MM.1S (cell line): ENCODE measurements at regions not wholly inside any gene's neighbourhood (a gene's known extent, or its start where the extent isn't known, plus 50 kb on each side); places are given as distances from the start of the nearest gene placed in this dataset.

ENCODE experiments used
- DNase-seq: peaks from one replicate; pipeline ENCODE4 v3.0.0-alpha.2; 2015
- H2AFZ ChIP-seq: fragments of 300-600 bp; sonication (generic); 2 replicates; pipeline ENCODE4 v1.6.0; 2016; ENCODE audit warnings: antibody characterized with exemption, low read length
- H3F3A ChIP-seq: fragments of 300-600 bp; sonication (generic); 2 replicates; pipeline ENCODE4 v1.6.1; 2016; ENCODE audit warnings: mild to moderate bottlenecking, antibody characterized with exemption, low read length, moderate library complexity, mixed read lengths; ENCODE audit not compliant: insufficient read depth
- H3K27ac ChIP-seq: fragments of 300-600 bp; sonication (generic); 2 replicates; pipeline ENCODE4 v1.5.1; 2016; ENCODE audit warnings: mild to moderate bottlenecking, low read length
- H3K27me3 ChIP-seq: fragments of 300-600 bp; sonication (generic); replicated peaks from 2 replicates; pipeline ENCODE4 v1.6.0; 2016; ENCODE audit warnings: low read length; ENCODE audit not compliant: insufficient read depth
- H3K36me3 ChIP-seq: fragments of 300-600 bp; sonication (generic); replicated peaks from 2 replicates; pipeline ENCODE4 v1.6.1; 2016; ENCODE audit warnings: mild to moderate bottlenecking, low read length, mixed read lengths; ENCODE audit not compliant: insufficient read depth
- H3K4me1 ChIP-seq: fragments of 300-600 bp; sonication (generic); 2 replicates; pipeline ENCODE4 v1.6.1; 2016; ENCODE audit warnings: low read length, mixed read lengths
- H3K4me2 ChIP-seq: fragments of 300-600 bp; sonication (generic); 2 replicates; pipeline ENCODE4 v1.6.0; 2016; ENCODE audit warnings: low read depth, low read length
- H3K4me3 ChIP-seq: fragments of 300-600 bp; sonication (generic); 2 replicates; pipeline ENCODE4 v1.5.1; 2016; ENCODE audit warnings: low read length, mixed read lengths
- H3K79me2 ChIP-seq: fragments of 300-600 bp; sonication (generic); 2 replicates; pipeline ENCODE4 v1.6.1; 2016; ENCODE audit warnings: mixed run types, low read length, mixed read lengths
- H3K9ac ChIP-seq: fragments of 300-600 bp; sonication (generic); 2 replicates; pipeline ENCODE4 v1.6.1; 2016; ENCODE audit warnings: low read length, mixed read lengths
- H3K9me2 ChIP-seq: fragments of 300-600 bp; sonication (generic); replicated peaks from 2 replicates; pipeline ENCODE4 v1.6.1; 2016; ENCODE audit warnings: mild to moderate bottlenecking, low read length, mixed read lengths; ENCODE audit not compliant: insufficient read depth
- H3K9me3 ChIP-seq: fragments of 300-600 bp; sonication (generic); replicated peaks from 2 replicates; pipeline ENCODE4 v1.6.1; 2016; ENCODE audit warnings: mild to moderate bottlenecking, low read length, mixed read lengths; ENCODE audit not compliant: insufficient read depth
- H4K20me1 ChIP-seq: fragments of 300-600 bp; sonication (generic); 2 replicates; pipeline ENCODE4 v1.6.1; 2016; ENCODE audit warnings: mild to moderate bottlenecking, low read length, moderate library complexity, mixed read lengths; ENCODE audit not compliant: insufficient read depth
- EZH2 ChIP-seq: fragments of 300-600 bp; sonication (generic); optimal IDR thresholded peaks from 2 replicates; pipeline ENCODE3; 2017; ENCODE audit warnings: low read depth, mild to moderate bottlenecking, antibody characterized with exemption, low read length, mixed read lengths
- EZH2phosphoT487 ChIP-seq: fragments of 300-600 bp; sonication (generic); IDR thresholded peaks from 2 replicates; pipeline ENCODE4 v1.6.1; 2018; ENCODE audit warnings: antibody characterized with exemption, low read length
- TF ChIP-seq, protein P1 (sequence below): fragments of 300-600 bp; sonication (generic); IDR thresholded peaks from 2 replicates; pipeline ENCODE4 v1.5.1; 2016; ENCODE audit warnings: antibody characterized with exemption, low read length, mixed read lengths

DNA sequence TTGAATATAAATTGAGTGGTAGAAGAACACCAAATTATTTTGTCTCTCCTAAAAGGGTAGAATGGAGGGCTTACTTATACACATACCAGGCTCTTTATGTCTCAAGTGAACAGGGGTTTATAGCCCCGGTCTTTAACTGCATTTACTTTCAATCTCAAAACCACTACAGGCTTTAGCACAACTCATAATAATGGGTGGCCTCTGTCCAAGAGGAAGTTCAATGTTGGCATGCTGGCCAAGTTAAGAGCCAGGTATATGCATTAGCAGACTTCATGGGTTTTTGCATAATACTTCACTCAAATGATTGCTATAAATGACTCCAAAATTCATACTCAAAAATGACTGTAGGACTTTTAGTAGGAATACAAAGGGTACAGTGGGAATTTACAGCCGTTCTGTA is 118.5 kb upstream of the OTUD4 start:
- Histone ChIP-seq H4K20me1 (no peaks in the 10 kb centered on the region), H3K9ac (no peak overlapping the region), H2AFZ (no peak overlapping the region), H3K79me2 (no peaks in the 10 kb centered on the region), H3K36me3 (no peaks in the 10 kb centered on the region), H3K9me3 (no peaks in the 10 kb centered on the region), H3K27me3 (no peaks in the 10 kb centered on the region), H3F3A (no peaks in the 10 kb centered on the region), H3K4me2 (no peak overlapping the region), H3K4me1 (no peaks in the 10 kb centered on the region), H3K27ac (no peak overlapping the region), H3K4me3 (no peak overlapping the region), H3K9me2 (no peaks in the 10 kb centered on the region)
- DNase-seq: peak; percentile 37
- TF ChIP-seq EZH2 (no peak), EZH2phosphoT487 (no peak)
- TF ChIP-seq, protein P1, sequence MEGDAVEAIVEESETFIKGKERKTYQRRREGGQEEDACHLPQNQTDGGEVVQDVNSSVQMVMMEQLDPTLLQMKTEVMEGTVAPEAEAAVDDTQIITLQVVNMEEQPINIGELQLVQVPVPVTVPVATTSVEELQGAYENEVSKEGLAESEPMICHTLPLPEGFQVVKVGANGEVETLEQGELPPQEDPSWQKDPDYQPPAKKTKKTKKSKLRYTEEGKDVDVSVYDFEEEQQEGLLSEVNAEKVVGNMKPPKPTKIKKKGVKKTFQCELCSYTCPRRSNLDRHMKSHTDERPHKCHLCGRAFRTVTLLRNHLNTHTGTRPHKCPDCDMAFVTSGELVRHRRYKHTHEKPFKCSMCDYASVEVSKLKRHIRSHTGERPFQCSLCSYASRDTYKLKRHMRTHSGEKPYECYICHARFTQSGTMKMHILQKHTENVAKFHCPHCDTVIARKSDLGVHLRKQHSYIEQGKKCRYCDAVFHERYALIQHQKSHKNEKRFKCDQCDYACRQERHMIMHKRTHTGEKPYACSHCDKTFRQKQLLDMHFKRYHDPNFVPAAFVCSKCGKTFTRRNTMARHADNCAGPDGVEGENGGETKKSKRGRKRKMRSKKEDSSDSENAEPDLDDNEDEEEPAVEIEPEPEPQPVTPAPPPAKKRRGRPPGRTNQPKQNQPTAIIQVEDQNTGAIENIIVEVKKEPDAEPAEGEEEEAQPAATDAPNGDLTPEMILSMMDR: no peak

DNA sequence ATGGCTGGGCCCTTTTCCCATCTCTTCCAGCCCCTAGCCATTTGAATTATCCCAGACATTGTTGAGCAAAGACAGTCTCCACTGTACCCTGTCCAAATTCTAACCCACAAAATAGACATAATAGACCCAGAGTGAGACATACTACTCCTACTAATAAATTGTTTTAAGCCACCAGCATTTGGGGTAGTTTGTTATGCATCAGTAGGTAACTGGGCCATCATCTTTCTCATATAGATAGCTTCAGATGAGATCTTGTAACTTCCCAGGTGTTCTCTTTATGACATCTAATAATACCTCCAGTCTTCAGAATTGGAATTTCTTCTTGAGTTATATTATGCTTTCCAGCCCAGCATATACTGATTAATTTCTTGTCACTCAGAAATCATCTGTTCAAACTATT is 117.2 kb upstream of the OTUD4 start:
- Histone ChIP-seq H3K4me3 (no peak overlapping the region), H2AFZ (no peak overlapping the region), H3K9me2 (no peaks in the 10 kb centered on the region), H3K36me3 (no peaks in the 10 kb centered on the region), H3K4me2 (no peak overlapping the region), H3K9ac (no peak overlapping the region), H3K27me3 (no peaks in the 10 kb centered on the region), H3K4me1 (no peaks in the 10 kb centered on the region), H3K79me2 (no peaks in the 10 kb centered on the region), H4K20me1 (no peaks in the 10 kb centered on the region), H3F3A (no peaks in the 10 kb centered on the region), H3K9me3 (no peaks in the 10 kb centered on the region), H3K27ac (no peak overlapping the region)
- TF ChIP-seq, protein P1: no peak
- no peak for TF ChIP-seq EZH2phosphoT487
- no peak for TF ChIP-seq EZH2
- no peak for DNase-seq

DNA sequence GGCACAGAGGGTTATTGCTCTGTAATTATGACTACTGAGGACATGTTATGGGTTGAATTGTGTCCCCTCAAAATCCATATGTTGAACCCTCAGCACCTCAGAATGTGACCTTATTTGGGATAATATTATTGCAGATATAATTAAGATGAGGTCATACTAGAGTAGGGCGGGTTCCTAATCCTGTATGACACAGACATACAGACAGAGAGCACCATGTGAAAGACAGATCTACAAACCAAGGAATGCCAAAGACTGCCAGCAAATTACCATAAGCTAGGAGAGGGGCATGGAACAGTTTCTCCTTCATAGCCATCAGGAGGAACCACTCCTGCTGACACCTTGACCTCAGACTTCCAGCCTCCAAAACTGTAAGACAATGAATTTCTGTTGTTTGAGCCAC is 115.2 kb upstream of the OTUD4 start:
- no peaks in the 10 kb centered on the region for H3K79me2 ChIP-seq
- H3K27ac ChIP-seq: no peak overlapping the region
- H3K27me3 ChIP-seq: no peaks in the 10 kb centered on the region
- no peaks in the 10 kb centered on the region for H3K9me3 ChIP-seq
- no peaks in the 10 kb centered on the region for H3K4me1 ChIP-seq
- no peak overlapping the region for H3K4me3 ChIP-seq
- no peaks in the 10 kb centered on the region for H3F3A ChIP-seq
- H3K4me2 ChIP-seq: no peak overlapping the region
- no peak overlapping the region for H3K9ac ChIP-seq
- no peak for DNase-seq
- H3K9me2 ChIP-seq: no peaks in the 10 kb centered on the region
- TF ChIP-seq, protein P1: no peak
- TF ChIP-seq EZH2phosphoT487 (no peak), EZH2 (no peak)
- H3K36me3 ChIP-seq: no peaks in the 10 kb centered on the region
- no peak overlapping the region for H2AFZ ChIP-seq
- H4K20me1 ChIP-seq: no peaks in the 10 kb centered on the region
